ENCODE measurements at regions not wholly inside any gene's neighbourhood (a gene's known extent, or its start where the extent isn't known, plus 50 kb on each side); places are given as distances from the start of the nearest gene placed in this dataset.
"Not testable (repeated sequence)": the region's sequence is repeated elsewhere in the genome, so short reads cannot be mapped to it uniquely, and the experiment has no call there.

DNA sequence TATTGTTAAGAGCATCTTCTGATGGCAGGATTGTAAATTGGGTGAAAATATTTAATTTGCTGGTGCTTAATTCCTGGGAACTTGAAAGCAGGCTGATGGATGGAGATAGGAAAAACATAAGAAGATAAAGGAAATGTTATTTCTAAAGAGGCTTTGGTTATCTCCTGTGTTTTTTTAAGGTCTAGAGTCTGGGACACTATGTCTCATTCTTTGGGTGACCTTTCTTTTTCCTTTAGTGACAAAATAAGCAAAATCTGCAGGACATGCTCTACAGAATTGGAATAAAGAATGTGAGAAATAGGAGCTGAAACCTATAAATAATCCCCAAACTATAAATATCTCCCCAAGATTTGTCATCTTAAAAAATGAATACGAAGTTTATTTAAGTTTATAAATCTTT is 241.7 kb downstream of the DSC3 start:
- Histone ChIP-seq H3K9ac (ENCODE audit: low read depth, low read length) (no peak overlapping the region), H3K9me3 (ENCODE audit: insufficient read depth, low read length, severe bottlenecking) (no peaks in the 10 kb centered on the region), H3K4me1 (ENCODE audit: insufficient read depth, low read length) (no peaks in the 10 kb centered on the region), H4K20me1 (ENCODE audit: insufficient read depth, low read length) (no peaks in the 10 kb centered on the region), H3K27me3 (ENCODE audit: insufficient read depth, low read length, poor library complexity) (no peaks in the 10 kb centered on the region), H2AFZ (ENCODE audit: low read depth, low read length) (no peak overlapping the region), H3K4me2 (ENCODE audit: insufficient read depth, low read length) (no peak overlapping the region), H3K36me3 (ENCODE audit: insufficient read depth, low read length) (no peaks in the 10 kb centered on the region), H3K79me2 (ENCODE audit: insufficient read depth, low read length) (no peaks in the 10 kb centered on the region), H3K27ac (ENCODE audit: low read length) (no peak overlapping the region), H3K4me3 (ENCODE audit: low read depth in 1 of 2, low read length in 2 of 2) (no peak overlapping the region)
- TF ChIP-seq, protein P1, sequence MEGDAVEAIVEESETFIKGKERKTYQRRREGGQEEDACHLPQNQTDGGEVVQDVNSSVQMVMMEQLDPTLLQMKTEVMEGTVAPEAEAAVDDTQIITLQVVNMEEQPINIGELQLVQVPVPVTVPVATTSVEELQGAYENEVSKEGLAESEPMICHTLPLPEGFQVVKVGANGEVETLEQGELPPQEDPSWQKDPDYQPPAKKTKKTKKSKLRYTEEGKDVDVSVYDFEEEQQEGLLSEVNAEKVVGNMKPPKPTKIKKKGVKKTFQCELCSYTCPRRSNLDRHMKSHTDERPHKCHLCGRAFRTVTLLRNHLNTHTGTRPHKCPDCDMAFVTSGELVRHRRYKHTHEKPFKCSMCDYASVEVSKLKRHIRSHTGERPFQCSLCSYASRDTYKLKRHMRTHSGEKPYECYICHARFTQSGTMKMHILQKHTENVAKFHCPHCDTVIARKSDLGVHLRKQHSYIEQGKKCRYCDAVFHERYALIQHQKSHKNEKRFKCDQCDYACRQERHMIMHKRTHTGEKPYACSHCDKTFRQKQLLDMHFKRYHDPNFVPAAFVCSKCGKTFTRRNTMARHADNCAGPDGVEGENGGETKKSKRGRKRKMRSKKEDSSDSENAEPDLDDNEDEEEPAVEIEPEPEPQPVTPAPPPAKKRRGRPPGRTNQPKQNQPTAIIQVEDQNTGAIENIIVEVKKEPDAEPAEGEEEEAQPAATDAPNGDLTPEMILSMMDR (IDR thresholded peaks at IDR 0.05; ENCODE audit: borderline replicate concordance, extremely low read depth, low read length, poor library complexity, severe bottlenecking): no peak
- TF ChIP-seq EZH2 (IDR thresholded peaks at IDR 0.05; ENCODE audit: borderline replicate concordance, low read depth, low read length, severe bottlenecking): no peak
- ATAC-seq (ENCODE audit: insufficient read depth, low read depth): no peak
- DNase-seq: no peak

DNA sequence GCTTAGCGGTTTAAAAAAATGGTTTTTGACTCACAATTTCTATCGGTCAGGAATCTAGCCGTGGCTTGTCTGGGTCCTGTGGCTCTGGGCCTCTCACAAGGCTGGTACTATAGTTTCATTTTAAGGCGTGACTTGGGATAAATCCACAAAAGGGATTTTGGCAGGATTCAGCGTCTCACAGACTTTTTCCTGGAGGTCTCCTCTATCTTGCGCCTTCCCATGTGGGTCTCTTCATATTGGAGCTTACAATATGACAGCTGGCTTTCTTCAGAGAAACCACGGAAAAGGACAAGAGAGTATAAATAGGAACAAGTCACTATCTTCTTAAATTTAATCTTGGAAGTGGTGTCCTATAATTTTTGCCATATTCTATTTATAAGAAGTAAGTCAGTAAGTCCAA is 250.5 kb downstream of the DSC3 start:
- Histone ChIP-seq H3K4me2 (ENCODE audit: insufficient read depth, low read length) (no peak overlapping the region), H3K4me1 (ENCODE audit: insufficient read depth, low read length) (no peaks in the 10 kb centered on the region)
- ATAC-seq (ENCODE audit: insufficient read depth, low read depth): no peak

DNA sequence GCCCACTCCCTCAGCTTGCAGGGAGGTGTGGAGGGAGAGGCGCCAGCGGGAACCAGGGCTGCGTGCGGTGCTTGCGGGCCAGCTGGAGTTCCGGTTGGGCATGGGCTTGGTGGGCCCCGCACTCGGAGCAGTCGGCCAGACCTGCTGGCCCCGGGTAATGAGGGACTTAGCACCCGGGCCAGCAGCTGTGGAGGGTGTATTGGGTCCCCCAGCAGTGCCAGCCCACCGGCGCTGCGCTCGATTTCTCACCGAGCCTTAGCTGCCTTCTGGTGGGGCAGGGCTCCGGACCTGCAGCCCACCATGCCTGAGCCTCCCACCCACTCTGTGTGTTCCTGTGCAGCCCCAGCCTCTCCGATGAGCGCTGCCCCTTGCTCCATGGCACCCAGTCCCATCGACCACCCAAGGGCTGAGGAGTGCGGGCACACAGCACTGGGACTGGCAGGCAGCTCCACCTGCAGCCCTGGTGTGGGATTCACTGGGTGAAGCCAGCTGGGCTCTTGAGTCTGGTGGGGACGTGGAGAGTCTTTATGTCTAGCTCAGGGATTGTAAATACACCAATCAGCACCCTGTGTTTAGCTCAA is 254.0 kb downstream of the DSC3 start:
- not testable (repeated sequence) for H3K27ac ChIP-seq (ENCODE audit: low read length); H3K9ac ChIP-seq (ENCODE audit: low read depth, low read length); ATAC-seq (ENCODE audit: insufficient read depth, low read depth); H3K27me3 ChIP-seq (ENCODE audit: insufficient read depth, low read length, poor library complexity); H3K79me2 ChIP-seq (ENCODE audit: insufficient read depth, low read length); H3K9me3 ChIP-seq (ENCODE audit: insufficient read depth, low read length, severe bottlenecking); DNase-seq; H3K4me3 ChIP-seq (ENCODE audit: low read depth in 1 of 2, low read length in 2 of 2); H2AFZ ChIP-seq (ENCODE audit: low read depth, low read length); H3K36me3 ChIP-seq (ENCODE audit: insufficient read depth, low read length); H3K4me2 ChIP-seq (ENCODE audit: insufficient read depth, low read length); H3K4me1 ChIP-seq (ENCODE audit: insufficient read depth, low read length); H4K20me1 ChIP-seq (ENCODE audit: insufficient read depth, low read length)

More for the DNA sequence above, 250.5 kb downstream of the DSC3 start:
- H3K4me3 ChIP-seq (ENCODE audit: low read depth in 1 of 2, low read length in 2 of 2): no peak overlapping the region
- H3K9ac ChIP-seq (ENCODE audit: low read depth, low read length): no peak overlapping the region
- no peak overlapping the region for H2AFZ ChIP-seq (ENCODE audit: low read depth, low read length)
- H3K27ac ChIP-seq (ENCODE audit: low read length): no peak overlapping the region
- H4K20me1 ChIP-seq (ENCODE audit: insufficient read depth, low read length): no peaks in the 10 kb centered on the region
- H3K36me3 ChIP-seq (ENCODE audit: insufficient read depth, low read length): no peaks in the 10 kb centered on the region
- no peaks in the 10 kb centered on the region for H3K79me2 ChIP-seq (ENCODE audit: insufficient read depth, low read length)
- no peak for DNase-seq
- no peaks in the 10 kb centered on the region for H3K27me3 ChIP-seq (ENCODE audit: insufficient read depth, low read length, poor library complexity)
- TF ChIP-seq, protein P1 (IDR thresholded peaks at IDR 0.05; ENCODE audit: borderline replicate concordance, extremely low read depth, low read length, poor library complexity, severe bottlenecking): no peak
- no peak for TF ChIP-seq EZH2 (IDR thresholded peaks at IDR 0.05; ENCODE audit: borderline replicate concordance, low read depth, low read length, severe bottlenecking)
- H3K9me3 ChIP-seq (ENCODE audit: insufficient read depth, low read length, severe bottlenecking): no peaks in the 10 kb centered on the region

DNA sequence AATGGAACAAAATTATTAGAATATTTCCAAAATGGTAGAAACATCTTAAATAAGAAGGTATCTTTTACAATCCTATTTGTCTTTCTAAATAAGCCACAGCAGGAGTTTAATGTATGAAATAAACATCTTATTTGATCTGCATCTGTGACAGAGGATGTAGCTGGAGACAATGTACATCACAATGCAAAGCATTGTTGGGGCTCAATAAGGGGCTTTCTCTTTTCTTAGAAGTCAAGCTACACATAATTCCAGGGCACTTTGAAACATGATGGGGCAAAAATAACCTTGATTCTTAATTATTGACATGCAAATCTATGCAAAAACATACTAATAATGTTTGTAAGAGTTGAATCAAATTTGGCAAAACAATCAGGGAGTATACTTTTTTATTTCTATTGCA is 255.1 kb downstream of the DSC3 start:
- no peak overlapping the region for H3K9ac ChIP-seq (ENCODE audit: low read depth, low read length)
- TF ChIP-seq EZH2 (IDR thresholded peaks at IDR 0.05; ENCODE audit: borderline replicate concordance, low read depth, low read length, severe bottlenecking): no peak
- TF ChIP-seq, protein P1 (IDR thresholded peaks at IDR 0.05; ENCODE audit: borderline replicate concordance, extremely low read depth, low read length, poor library complexity, severe bottlenecking): no peak
- no peaks in the 10 kb centered on the region for H3K36me3 ChIP-seq (ENCODE audit: insufficient read depth, low read length)
- ATAC-seq (ENCODE audit: insufficient read depth, low read depth): no peak
- no peaks in the 10 kb centered on the region for H4K20me1 ChIP-seq (ENCODE audit: insufficient read depth, low read length)
- DNase-seq: no peak
- H3K27me3 ChIP-seq (ENCODE audit: insufficient read depth, low read length, poor library complexity): no peaks in the 10 kb centered on the region
- H3K27ac ChIP-seq (ENCODE audit: low read length): no peak overlapping the region
- no peaks in the 10 kb centered on the region for H3K79me2 ChIP-seq (ENCODE audit: insufficient read depth, low read length)
- H3K9me3 ChIP-seq (ENCODE audit: insufficient read depth, low read length, severe bottlenecking): no peaks in the 10 kb centered on the region
- no peak overlapping the region for H3K4me3 ChIP-seq (ENCODE audit: low read depth in 1 of 2, low read length in 2 of 2)
- no peak overlapping the region for H2AFZ ChIP-seq (ENCODE audit: low read depth, low read length)
- no peak overlapping the region for H3K4me2 ChIP-seq (ENCODE audit: insufficient read depth, low read length)
- H3K4me1 ChIP-seq (ENCODE audit: insufficient read depth, low read length): no peaks in the 10 kb centered on the region
